CD4-positive, alpha-beta T cell treated with Interleukin-15 for 1 hour (primary cell): ENCODE measurements at regions not wholly inside any gene's neighbourhood (a gene's known extent, or its start where the extent isn't known, plus 50 kb on each side); places are given as distances from the start of the nearest gene placed in this dataset.

Source experiments
- DNase-seq: peaks from one replicate; pipeline ENCODE4 v3.0.0-alpha.2; 2020

DNA sequence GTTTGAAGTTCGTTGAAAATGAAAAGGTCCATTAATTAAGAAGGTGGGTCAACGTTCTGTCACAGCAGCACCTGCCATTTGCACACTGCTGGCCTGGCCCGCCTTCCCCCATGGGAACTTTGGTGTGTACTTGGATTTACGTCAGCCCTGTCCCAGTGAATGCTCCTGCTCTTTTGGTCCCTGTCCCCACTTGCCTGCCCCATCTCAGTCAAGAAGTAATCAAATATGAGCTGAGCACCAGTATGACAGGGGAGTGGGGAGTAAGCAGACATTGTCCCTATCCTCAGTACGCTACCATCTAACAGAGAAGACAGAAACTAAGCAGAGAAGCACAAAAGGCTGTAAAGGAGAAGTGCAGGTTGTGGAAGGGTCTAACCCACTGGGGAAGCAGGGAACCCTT, 65.1 kb downstream of the SLC4A3 start:
- no peak for DNase-seq

DNA sequence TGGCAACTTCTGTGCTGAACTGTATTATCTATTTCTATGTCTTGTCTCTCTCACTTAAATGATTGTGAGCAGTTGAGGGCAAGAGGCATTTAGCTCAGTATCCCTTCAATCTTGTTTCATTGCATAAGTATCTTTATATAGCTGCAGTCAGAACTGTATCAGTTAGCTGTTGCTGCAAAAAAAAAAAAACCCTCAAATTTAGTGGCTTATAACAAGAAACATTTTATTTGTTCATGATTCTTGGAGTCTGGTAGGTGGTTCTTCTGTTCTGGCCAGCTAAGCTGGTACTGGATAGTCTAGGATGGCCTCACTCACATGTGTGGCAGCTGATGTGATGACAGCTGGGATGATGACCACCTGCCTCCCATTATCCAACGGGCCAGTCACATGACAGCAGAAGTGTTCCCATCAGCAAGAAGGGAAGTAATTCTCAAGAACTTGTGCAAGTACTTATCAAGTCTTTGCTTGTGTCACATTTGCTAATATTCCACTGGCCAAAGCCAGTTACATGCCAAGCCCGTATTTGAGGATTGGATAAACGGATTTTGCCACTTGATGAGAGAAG, 67.8 kb downstream of the SLC4A3 start:
- DNase-seq, result no peak

DNA sequence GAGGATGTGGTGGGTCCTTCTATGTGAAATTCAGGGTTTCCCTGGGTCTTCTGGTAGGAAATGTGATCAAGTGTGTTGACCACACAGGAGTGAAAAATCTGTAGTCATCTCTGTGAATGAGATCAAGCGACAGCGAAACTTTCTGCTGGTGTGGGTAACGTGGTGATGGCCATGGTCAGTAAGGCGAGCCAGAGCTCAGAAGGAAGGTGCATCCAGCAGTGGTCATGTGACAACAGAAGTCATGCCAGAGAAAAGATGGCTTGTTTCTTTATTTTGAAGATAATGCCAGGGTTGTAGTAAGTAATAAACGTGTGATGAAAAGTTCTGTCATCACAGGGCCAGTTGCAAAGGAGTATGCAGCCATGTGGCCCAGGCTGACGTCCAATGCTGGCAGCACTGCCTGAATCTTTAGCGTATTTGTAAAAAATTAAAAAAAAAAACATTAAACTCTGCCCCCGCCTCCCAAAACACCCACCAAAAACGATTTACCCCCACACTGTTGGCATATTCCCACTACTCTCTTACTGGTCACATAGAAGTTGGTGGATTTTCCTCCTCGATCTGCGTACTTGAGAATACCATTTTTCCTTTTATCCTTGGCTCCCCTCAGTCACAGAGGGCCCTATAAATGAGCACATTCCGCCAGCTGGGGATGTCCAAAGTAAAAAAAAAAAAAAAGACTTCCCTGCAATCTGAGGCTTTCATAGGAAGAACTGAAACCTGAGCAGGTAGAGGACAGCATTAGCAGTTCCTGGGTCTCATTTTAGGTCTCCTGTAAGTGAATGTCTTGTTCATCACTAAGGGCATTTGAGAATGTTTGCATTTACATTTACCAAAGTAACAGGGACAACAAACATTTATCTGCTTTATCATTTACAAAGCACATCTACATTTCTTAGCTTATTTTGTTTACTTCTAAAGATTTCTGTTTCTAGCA, 70.6 kb downstream of the SLC4A3 start:
- DNase-seq, result no peak

DNA sequence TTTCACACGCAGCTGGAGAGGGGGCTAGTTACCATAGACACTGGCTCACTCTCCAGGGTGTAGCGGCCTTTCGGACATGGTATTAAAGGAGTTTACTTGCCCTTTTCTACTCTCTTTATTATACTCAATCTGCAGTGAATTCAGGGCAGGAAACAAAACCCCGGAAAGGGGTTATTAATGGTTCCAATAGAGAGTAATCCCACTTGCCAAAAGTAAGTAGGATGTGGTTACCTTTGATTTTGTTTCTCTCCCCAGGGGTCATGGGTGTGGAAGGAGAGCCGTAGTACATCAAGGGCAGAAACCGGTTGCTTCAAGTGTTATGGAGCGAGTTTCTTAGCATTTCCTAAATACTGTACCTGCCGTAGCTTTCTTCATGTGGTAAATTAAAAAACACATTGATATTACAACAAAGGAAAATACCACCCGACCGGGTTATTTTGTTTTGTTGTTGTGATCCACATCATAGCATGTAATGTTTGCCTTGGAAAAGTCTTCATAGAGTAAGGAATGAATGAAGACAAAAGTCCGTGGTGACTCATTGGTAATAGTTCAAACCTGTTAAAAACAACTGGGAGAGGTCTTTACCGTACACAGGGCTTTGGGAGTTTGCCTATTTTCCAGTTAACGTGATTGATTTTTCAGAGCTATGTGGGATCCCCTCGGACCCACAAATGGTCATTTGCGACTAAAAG, 71.5 kb downstream of the SLC4A3 start:
- DNase-seq, result no peak

DNA sequence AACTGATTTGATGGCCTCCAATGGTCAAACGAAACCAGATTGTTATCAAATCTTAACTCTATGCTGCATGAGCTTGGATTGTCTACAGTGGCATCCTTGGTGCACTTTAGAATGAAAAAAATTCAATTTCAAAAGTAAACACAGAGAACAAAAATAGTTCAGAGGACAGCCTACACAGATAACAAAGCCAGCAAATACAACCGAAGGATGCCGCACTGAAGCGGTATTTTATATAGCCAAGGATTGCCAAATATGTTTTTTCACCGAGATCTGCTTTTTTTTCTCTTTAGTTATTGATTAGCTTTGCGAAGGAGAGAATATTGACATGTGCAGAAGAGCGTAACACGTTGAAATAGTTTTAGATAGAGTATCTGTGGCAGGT, 72.0 kb downstream of the SLC4A3 start:
- DNase-seq, result no peak

DNA sequence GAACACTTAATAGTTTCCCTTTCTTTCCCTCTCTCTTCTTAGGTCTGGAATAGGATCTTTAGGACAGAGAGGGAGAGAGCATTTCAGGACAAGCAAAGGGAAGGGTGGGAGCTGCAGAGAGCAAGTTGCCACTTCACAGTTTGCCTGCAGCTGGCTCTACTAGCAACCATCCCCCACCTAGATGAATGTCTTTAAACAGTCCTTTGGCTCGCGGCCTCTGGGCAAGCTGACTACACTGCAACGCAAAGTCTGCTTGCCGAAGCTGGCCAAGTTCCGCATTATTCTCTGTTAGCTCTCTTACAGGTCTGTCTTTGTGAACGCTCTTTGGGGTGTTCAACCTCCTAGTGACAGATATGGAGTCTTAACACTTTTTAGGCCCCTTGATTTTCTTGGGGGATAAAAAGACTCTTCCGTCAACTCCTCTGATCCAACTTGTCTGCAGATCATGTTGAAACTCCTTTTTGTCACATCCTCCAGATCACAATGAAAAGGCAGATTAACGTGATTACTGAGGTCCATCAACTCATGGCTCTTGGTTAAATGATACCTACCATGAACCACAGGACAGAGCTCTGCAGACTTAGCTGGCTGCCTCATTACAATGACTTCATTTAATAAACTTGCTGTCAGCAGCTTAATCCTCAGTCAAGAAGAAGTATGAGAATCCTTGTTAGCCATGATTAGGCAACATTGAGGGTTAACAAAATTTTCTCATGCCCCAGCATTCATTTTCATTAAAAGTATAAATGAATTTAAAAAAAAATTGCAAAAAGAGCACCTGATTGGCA, 74.6 kb downstream of the SLC4A3 start:
- DNase-seq, result no peak

DNA sequence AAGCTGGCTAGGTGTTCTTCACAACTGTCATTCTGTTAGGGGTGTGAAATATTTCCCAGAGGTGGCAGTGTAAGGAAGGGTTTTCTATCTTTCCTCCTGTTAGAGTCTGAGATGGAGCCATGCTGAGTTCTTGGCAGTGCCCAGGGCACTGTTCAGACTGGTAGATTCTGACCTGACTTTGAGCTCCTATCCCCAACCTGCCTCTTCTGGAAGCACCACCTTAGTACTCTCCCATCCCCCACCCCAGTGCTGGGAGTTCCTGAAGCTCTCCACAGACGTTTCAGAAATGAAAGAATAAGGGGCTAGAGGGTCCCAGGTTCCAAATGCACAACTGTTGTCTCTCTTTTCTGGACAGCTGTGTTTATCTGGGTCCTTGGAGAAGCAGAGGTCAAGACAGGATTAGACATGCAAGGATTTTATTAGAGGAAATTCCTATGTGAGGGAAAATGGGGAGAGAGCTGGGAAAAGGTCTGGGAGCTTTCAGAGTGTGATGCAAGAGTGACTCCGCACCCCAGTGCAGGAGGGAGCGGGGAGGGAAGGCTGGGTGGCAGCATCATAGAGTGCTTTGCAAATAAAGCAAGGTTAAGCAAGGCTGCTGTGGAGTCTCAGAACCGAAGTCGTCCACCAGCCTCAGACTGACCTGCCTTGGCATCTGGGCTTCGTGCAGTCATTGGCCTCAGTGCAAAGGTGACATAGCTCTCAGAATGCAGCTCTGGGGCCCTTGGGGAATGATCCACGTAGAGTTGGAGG, 75.5 kb downstream of the SLC4A3 start:
- no peak for DNase-seq

DNA sequence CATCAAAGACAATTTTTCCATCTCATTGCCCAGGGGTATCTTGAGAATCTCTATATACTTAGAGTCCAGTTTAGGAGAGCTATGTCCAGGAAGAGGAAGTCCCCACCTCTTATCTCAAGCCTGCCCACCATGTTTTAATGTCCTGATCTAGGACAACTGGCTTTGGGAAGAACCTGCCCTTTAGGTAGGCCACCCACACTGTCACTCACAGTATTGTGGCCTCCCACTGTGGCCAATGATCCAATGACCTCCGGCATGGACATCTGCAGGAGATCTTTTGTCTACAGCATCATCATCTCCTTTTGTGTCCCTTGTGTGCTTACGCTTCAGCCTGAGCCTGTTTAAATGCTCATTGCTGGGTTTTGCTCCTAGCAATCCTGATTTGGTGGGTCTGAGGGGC, 77.4 kb downstream of the SLC4A3 start:
- no peak for DNase-seq

DNA sequence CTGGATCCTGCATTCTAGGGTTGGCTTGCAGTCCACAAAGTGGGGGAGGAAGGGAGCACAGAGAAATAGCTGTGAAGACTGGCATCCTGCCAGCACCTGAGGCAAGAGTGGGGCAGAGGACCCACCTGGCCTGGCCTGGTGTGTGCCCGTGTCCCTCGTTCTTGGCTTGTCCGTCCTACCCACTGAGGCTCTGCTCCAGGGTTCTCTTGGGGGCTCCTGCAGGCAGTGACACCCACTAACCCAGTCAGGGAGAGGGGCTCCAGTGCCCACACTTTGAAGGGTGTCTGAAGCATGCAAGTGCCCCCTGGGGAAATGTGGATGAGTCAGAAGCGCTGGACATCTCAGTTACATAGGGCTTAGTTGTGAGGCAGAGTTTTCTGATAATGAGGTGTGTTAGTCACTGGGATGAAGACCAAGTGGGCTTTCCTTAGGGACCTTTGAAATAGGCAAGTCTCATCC, 79.4 kb downstream of the SLC4A3 start:
- no peak for DNase-seq

DNA sequence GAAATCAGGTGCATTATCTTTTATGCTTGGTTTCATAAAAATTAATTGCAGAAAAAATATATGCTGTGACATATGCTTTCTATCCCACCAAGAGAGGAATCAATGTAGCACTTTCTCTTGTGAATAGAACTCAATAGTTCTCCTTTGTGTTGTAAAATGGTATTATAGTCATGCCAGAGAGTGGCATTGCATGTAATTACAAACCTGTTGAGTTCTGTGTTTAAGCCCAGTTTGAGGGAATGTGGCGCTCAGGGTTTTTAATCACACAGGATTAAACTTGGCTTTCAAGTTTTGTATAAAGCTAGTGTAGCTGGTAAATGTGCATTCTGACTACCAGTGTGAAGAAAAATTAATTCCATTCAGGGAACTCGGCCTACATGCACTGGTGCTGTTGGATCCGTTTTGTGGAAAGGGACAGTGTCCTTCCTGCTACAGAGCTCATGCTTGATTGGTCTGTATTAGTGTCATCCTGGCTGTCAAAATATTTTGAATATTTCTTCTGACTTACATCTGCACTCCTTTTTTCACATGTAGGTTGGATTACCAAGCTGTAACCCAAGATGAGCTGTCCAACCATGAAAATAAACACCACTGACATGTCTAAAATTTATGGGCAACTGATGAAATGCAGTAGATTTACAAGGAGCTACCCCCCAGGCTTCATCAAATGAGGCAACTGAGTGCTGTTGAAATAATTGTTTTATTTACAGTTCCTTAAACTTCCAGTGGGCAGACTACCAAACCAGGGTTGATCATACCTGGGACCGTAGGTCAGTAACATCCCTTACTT, 80.3 kb downstream of the SLC4A3 start:
- no peak for DNase-seq

DNA sequence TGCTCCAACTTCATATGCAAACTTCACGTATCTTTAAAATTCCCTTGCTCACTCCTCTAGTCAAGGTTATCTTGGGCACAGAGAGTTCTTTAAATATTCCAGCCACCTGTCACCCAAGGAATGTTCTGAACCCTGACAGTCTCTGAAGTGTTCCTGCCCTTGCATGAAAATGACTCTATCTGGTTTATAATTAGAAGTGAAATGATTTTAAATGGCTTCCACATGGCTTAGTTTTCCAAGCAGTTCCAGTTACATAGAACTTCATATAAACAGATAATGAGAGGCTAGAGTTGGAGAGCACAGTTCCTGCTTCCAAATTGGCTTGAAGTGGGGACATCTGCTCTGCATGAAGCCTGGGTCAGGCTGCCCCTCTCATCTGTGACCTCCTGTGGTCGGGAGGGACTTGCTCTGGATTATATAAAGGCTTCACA, 81.9 kb downstream of the SLC4A3 start:
- DNase-seq, result no peak

DNA sequence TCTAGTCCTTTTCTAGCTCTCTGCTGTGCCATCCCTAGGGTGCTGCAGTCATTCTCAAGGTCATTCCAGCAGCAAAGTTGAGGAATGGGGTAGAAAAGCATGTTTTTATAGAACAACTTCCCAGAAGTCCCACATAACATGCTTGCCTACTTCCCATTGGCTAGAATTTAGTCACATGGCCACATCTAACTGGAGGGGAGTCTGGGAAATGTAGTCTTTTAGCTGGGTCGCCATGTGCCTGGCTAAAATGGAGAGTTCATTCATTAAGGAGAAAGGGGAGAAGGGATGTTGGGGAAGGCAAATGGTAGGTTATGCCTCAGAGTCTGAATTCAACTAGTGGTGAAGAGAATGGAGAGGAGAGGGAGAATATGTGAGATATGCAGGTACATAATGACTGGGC, 85.7 kb downstream of the SLC4A3 start:
- no peak for DNase-seq

DNA sequence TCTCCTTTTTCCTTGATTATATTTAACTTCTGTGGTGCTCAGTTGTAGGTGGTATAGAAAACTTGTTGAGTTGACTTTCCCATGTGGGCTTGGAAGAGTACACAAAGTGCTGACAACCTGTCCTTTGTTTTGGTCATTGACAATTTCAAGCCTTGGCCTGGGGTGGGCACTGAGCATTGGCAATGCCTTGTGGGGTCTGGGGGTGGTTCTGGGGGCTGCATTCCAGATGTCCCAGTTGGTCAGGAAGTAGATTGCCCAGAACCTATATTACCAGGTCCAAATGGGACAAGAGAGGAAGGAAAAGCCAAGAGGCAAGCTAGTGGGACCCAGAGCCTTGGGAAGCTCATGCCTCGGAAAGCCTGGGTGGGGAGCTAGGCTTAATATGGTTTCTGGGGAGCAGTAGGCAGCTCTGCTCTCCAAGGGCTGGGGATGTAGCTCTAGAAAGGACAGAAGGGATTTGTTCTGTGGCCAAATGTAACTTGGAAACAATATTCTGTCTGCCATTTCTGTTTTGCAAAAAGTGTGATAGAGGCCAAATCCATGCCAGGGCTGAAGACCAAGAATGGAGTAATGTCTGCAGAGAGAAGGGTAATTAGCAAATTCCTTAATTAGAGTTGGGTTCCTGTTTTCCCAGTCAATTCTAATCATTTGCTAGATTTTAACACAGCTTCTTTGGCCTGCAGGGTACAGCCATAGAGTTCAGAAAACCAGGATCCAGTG, 87.4 kb downstream of the SLC4A3 start:
- no peak for DNase-seq

DNA sequence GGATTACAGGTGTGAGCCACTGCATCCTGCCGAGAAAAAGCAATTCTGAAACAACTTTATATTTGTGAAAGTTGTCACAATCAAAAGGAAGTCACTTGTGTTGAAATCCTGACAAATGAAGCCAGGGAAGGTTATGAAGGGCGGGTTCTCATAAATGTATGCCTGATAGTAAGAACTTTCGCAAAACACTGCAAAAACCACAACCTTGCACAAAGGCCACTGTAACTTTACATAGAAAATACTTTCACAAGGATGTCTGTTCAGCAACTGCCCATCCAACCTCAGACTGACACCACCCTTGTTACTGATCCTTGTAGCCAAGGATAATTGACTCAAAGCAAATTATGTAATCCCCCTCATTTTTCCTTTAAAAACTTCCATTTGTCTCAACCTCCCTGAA, 90.6 kb downstream of the SLC4A3 start:
- DNase-seq, result no peak

DNA sequence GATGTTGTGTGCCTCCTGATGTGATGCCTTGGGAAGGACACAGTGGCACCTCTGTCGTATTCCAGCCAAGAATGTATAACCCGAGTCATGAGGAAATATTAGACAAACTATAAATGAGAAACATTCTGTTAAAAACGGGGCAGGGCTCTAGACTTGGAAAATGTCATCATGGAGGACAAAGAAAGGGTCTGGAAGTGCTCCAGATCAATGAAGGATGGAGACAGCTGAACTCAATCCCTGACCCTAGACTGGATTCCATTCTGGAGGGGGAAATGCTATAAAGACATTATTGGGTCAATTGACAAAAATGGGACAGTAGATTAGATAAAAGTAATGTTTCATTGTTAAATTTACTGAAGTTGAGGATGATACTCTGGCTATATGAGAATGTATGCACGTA, 92.1 kb downstream of the SLC4A3 start:
- DNase-seq, result no peak

DNA sequence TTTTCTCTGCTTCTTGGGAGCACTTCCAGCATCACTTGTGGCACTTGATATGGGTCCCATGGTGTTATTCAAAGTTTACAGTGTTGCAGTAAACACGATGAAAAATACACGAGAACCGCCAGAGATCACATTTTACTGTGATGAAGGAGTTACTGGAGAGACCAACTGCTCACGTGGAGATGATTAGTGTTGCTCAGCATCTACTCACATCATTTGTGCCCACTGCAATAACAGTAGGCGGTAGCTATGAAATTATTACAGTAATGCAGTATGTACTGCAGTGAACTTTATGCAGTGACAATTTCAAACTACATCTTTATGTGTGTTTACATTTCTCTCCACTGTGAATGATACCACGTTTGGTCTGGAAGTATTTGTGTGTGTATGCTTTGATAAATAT, 93.5 kb downstream of the SLC4A3 start:
- no peak for DNase-seq

DNA sequence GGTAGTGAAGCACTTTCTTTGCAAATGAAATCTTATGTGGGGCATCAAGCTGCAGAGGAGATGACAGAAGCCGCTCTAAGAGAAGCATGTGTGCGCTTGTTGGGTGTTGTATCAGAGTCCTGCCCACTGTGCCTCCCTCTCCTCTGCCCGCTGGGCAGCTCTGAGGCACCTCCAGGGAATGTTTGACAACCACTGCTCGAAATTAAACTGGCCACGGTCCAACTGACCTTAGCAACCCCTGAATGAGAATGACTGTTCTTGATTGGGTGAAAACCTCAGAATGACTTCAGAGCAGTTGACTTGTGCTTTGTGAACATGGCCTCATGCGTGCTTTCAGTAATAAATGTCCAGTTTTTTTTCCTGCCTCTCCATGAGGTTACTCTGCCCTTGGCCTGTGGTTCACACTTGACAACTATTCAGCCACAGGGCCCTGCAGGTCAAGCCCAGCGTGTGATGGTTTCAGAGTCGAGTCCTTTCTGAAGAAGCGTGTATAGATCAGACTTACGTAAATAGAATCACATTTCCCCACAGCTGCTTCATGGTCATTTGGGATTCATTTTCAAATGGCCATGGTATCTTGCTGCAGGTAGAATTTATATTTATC, 94.9 kb downstream of the SLC4A3 start:
- DNase-seq, result no peak

DNA sequence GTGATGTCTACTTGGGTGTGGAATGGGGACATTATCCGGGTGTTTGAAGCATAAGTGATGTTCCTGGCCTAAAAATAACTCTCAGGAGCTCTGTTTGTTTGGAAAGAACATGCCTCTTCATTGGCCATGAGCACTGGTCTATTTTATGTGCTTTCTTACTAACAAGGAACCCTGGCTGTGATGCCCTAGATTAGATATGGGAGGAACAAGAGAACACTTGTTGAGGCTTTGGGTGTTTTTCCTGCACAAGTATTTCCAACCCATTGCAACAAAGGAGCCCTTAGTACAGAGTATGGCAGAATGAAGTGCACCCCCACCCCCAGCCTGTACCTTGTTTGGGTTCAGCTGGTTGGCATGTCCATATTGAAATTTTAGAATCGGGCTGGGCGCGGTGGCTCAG, 95.9 kb downstream of the SLC4A3 start:
- DNase-seq, result no peak

DNA sequence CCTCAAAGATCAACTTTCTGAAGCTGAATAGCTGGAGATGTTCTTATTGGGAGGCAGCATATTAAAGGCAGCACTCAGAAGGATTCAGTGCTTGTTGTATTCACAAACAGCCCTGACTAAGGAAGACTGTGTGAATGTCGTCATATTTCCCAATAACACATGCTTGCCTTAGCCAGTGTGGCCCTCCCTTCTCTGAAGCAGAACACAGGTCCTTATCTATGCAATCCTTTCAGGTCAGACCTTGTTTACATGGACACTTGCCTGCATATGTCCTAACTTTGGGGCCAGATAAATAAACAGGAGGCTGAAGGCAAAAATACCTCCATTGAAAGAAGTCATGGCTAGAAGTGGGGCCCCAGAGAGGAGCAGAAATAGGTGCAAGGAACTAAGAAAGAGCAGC, 97.2 kb downstream of the SLC4A3 start:
- no peak for DNase-seq

DNA sequence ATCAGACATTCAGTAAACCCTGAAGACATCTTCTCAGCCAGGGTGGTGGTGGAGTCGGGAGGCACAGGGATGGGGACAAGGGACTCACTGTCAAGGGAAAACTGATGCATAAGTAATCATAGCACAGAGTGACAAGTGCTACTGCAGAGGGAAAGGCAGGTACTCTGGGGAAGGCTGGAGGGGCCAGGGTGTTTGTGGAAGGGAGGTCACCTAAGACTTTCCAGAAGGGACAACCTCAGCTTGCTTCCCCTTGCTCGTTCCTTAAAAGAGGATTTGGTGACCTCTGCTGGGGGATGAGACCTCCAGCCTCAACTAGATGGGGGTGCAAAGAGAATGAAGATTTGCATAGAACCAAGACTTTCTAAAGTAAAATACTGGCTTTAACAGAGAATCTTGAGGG, 99.5 kb downstream of the SLC4A3 start:
- DNase-seq, result no peak
